ENCODE measurements at regions not wholly inside any gene's neighbourhood (a gene's known extent, or its start where the extent isn't known, plus 50 kb on each side); places are given as distances from the start of the nearest gene placed in this dataset.

- TF ChIP-seq CTCF (IDR thresholded peaks at IDR 0.05): no peak
Measured at GRCh38 chr17:13996748-13997147, 72.6 kb upstream of the COX10 start.

- TF ChIP-seq CTCF (IDR thresholded peaks at IDR 0.05): no peak
Measured at GRCh38 chr17:14004927-14005620, 64.2 kb upstream of the COX10 start.

- TF ChIP-seq CTCF (IDR thresholded peaks at IDR 0.05): no peak
Measured at GRCh38 chr17:14006249-14006942, 62.9 kb upstream of the COX10 start.

GRCh38 chr17:14007951-14008350, 61.4 kb upstream of the COX10 start:
- TF ChIP-seq CTCF (IDR thresholded peaks at IDR 0.05): no peak

- no peak for TF ChIP-seq CTCF (IDR thresholded peaks at IDR 0.05)
Measured at GRCh38 chr17:14011036-14011692, 58.1 kb upstream of the COX10 start.

- no peak for TF ChIP-seq CTCF (IDR thresholded peaks at IDR 0.05)
Measured at GRCh38 chr17:14011740-14012405, 57.4 kb upstream of the COX10 start.

- TF ChIP-seq CTCF (IDR thresholded peaks at IDR 0.05): no peak
Measured at GRCh38 chr17:14014657-14015056, 54.6 kb upstream of the COX10 start.
